ENCODE measurements at regions not wholly inside any gene's neighbourhood (a gene's known extent, or its start where the extent isn't known, plus 50 kb on each side); places are given as distances from the start of the nearest gene placed in this dataset.

DNA sequence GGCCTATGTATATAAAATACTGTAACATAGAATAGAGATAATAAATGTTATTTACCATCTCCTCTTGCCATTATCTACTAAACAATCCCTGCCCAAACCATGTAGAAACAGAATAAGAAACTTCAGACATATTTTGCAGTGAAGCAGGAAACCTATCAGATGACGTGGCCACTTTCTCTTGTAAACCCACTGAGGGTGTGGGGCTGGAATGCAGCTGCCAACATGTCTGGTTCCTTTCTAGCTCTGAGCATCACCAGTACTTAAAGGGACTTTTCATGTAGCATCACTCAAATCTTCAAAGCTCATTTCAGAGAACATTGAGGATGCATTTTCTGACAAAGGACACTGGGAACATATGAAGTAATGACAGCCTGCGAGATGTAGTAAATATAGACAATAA is 251.8 kb downstream of the LPIN1 start:
- Histone ChIP-seq H3K27ac (no peak overlapping the region), H3K4me1 (replicated peaks in 1 of 2) (no peaks in the 10 kb centered on the region), H3K9me3 (replicated peaks in 1 of 3) (no peaks in the 10 kb centered on the region), H3K4me3 (no peak overlapping the region), H3K27me3 (no peaks in the 10 kb centered on the region), H3K36me3 (replicated peaks in 1 of 2) (no peaks in the 10 kb centered on the region)
- TF ChIP-seq, protein P1, sequence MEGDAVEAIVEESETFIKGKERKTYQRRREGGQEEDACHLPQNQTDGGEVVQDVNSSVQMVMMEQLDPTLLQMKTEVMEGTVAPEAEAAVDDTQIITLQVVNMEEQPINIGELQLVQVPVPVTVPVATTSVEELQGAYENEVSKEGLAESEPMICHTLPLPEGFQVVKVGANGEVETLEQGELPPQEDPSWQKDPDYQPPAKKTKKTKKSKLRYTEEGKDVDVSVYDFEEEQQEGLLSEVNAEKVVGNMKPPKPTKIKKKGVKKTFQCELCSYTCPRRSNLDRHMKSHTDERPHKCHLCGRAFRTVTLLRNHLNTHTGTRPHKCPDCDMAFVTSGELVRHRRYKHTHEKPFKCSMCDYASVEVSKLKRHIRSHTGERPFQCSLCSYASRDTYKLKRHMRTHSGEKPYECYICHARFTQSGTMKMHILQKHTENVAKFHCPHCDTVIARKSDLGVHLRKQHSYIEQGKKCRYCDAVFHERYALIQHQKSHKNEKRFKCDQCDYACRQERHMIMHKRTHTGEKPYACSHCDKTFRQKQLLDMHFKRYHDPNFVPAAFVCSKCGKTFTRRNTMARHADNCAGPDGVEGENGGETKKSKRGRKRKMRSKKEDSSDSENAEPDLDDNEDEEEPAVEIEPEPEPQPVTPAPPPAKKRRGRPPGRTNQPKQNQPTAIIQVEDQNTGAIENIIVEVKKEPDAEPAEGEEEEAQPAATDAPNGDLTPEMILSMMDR (IDR thresholded peaks at IDR 0.05) = no peak
- no peak for TF ChIP-seq POLR2A (IDR thresholded peaks at IDR 0.05)
- intact Hi-C loops (cut with DNase I) = no loop called here
- no peak for DNase-seq
- WGBS, 4 donors = 63 to 83% (median 76%) methylated on average over 2 of the region's 2 CpGs

DNA sequence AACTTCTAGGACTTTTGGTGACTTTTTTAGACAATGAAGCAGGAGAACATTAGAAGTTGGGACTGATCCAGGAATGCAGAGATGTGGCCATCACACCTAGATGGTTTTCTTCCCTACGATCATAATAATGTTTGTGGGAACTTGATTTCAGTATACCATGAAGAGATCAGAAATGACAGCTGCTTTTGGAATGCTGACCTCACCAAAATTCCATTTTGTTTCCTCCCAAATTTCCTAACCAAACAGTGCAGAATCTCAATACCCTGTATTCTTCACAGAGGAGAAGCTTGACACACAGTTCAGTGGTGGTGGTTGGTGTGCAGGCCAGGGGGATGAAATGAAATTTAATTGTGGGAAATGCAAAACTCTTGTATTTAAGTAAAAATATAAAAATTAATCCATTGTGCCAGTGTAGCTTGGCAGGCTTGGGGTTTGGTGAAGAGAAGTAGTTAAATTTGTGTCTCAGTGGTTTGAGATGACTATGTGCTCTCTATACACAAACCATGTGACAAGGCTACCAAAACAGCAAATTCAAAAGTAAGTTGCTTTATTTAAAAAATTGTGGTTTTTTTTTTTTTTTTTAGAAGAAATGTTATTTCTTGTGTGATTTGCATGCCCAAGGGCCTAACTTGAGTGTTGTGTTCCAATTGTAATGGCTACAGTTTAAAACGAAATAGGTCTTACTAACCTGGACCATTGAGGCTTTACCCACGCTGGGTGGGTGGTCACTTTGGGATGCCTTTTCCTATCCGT is 252.4 kb downstream of the LPIN1 start:
- Histone ChIP-seq H3K27me3 (no peaks in the 10 kb centered on the region), H3K9me3 (replicated peaks in 1 of 3) (no peaks in the 10 kb centered on the region), H3K36me3 (replicated peaks in 1 of 2) (no peaks in the 10 kb centered on the region), H3K27ac (no peak overlapping the region), H3K4me1 (replicated peaks in 1 of 2) (no peaks in the 10 kb centered on the region), H3K4me3 (no peak overlapping the region)
- intact Hi-C loops (cut with DNase I) = no loop called here
- DNase-seq = no peak
- no peak for TF ChIP-seq POLR2A (IDR thresholded peaks at IDR 0.05)
- TF ChIP-seq, protein P1 (IDR thresholded peaks at IDR 0.05) = no peak
- 80 to 94% (median 85%) methylated on average over 4 of the region's 4 CpGs for WGBS, 4 donors

DNA sequence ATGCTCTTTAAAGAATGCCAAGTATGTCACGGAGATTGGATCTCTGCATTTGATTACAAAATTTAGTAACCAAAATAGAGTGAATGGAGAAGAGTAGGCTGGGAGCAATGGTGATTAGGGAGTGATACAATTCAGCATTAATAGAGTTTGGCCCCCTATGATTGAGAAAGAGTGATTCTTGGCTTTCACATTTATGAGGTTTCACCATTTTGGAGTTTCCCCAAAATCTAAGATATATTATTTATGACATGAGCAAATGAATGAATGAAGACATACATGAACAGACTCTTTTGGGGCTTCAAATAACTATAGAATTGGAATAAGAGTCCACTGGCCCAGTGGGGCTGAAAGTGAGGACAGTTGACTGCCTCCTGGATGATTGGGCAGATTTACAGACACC is 255.2 kb downstream of the LPIN1 start:
- no peak for DNase-seq
- Histone ChIP-seq H3K4me1 (replicated peaks in 1 of 2) (no peaks in the 10 kb centered on the region), H3K27me3 (no peaks in the 10 kb centered on the region), H3K27ac (no peak overlapping the region), H3K36me3 (replicated peaks in 1 of 2) (no peaks in the 10 kb centered on the region), H3K9me3 (replicated peaks in 1 of 3) (no peaks in the 10 kb centered on the region), H3K4me3 (no peak overlapping the region)
- no peak for TF ChIP-seq POLR2A (IDR thresholded peaks at IDR 0.05)
- TF ChIP-seq, protein P1 (IDR thresholded peaks at IDR 0.05) = no peak
- intact Hi-C loops (cut with DNase I) = no loop called here
- WGBS, 4 donors = 72 to 97% (median 90%) methylated on average over 1 of the region's 1 CpG

DNA sequence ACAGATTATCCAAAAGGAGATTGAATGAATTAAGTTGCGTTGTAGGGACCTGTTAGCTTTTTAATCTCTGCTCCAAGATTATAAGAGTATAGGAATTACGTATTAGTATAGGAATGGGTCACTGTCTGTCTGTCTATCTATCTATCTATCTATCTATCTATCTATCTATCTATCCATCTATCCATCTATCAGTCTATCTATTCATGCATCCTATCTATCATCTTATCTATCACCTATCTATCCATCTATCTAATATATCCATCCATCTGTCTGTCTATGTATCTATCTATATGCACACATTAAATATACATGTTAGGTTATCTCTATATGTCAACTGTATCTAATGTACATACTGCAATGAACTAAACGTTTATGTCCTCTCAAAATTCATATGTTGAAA is 255.8 kb downstream of the LPIN1 start:
- H3K4me1 ChIP-seq (replicated peaks in 1 of 2) = no peaks in the 10 kb centered on the region
- intact Hi-C loops (cut with DNase I) = no loop called here
- no peaks in the 10 kb centered on the region for H3K27me3 ChIP-seq
- no peak for DNase-seq
- no peaks in the 10 kb centered on the region for H3K36me3 ChIP-seq (replicated peaks in 1 of 2)
- TF ChIP-seq POLR2A (IDR thresholded peaks at IDR 0.05) = no peak
- TF ChIP-seq, protein P1 (IDR thresholded peaks at IDR 0.05) = no peak
- H3K9me3 ChIP-seq (replicated peaks in 1 of 3) = no peaks in the 10 kb centered on the region
- H3K4me3 ChIP-seq = no peak overlapping the region
- 55 to 70% (median 60%) methylated on average over 3 of the region's 3 CpGs for WGBS, 4 donors
- H3K27ac ChIP-seq = no peak overlapping the region
